SK-N-MC (cell line): ENCODE measurements at regions not wholly inside any gene's neighbourhood (a gene's known extent, or its start where the extent isn't known, plus 50 kb on each side); places are given as distances from the start of the nearest gene placed in this dataset.

Source experiments
- EZH2 ChIP-seq: fragments of 200-600 bp; sonication (generic); IDR thresholded peaks from one replicate; pipeline ENCODE4 v1.6.1; 2017; ENCODE audit warnings: antibody characterized with exemption
- POLR2AphosphoS5 ChIP-seq: IDR thresholded peaks from 2 replicates; pipeline ENCODE4 v1.6.1; 2012; ENCODE audit warnings: mild to moderate bottlenecking, low read depth, low read length, borderline replicate concordance

DNA sequence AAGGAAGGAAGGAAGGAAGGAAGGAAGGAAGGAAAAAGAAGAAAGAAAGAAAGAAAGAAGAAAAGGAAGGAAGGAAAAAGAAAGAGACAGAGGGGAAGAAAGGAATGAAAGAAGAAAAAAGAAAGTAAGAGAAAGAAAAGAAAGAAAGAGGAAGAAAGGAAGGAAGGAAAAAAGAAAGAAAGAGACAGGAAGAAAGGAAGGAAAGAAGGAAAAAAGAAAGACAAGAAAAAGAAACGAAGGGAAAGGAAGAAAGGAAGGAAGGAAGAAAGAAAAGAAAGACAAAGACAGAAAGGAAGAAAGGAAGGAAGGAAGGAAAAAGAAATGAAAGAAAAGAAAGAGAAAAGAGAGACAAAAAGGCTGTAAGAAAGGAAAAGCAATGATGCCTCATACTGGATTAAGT lies 101.1 kb upstream of the PPP2R3B start:
- TF ChIP-seq EZH2 (no peak), POLR2AphosphoS5 (no peak)
